Mesenchymal stem cell (in vitro differentiated cells and primary cell): ENCODE measurements at regions not wholly inside any gene's neighbourhood (a gene's known extent, or its start where the extent isn't known, plus 50 kb on each side); places are given as distances from the start of the nearest gene placed in this dataset.
A peak's percentile ranks its signal among the peaks of the same experiment; 100 is the strongest.

Experiments
- DNase-seq: peaks from one replicate; pipeline ENCODE4 v3.0.0-alpha.2; 2013
- H2AFZ ChIP-seq: one replicate; pipeline ENCODE4 v1.6.1; 2013; ENCODE audit warnings: low read depth, mild to moderate bottlenecking, control low read depth, inconsistent platforms, low read length, moderate library complexity
- H2AK5ac ChIP-seq: 2 replicates; pipeline ENCODE4 v1.6.1; 2013; ENCODE audit warnings: low read length, moderate library complexity, mild to moderate bottlenecking, inconsistent platforms; ENCODE audit not compliant: severe bottlenecking
- H2BK120ac ChIP-seq: one replicate; pipeline ENCODE4 v1.6.1; 2013; ENCODE audit warnings: low read depth, mild to moderate bottlenecking, inconsistent platforms, low read length, moderate library complexity
- H2BK12ac ChIP-seq, 2 experiments: one replicate each; pipeline ENCODE4 v1.6.1; 2013; ENCODE audit warnings: inconsistent platforms in 2 of 2, low read length in 2 of 2, mild to moderate bottlenecking in 2 of 2, moderate library complexity in 2 of 2, control low read depth in 1 of 2
- H2BK15ac ChIP-seq: one replicate; pipeline ENCODE4 v1.6.1; 2013; ENCODE audit warnings: mild to moderate bottlenecking, low read depth, inconsistent platforms; ENCODE audit not compliant: poor library complexity, severe bottlenecking
- H2BK5ac ChIP-seq: 2 replicates; pipeline ENCODE4 v1.6.1; 2013; ENCODE audit warnings: low read depth, mild to moderate bottlenecking, low read length, control low read depth, inconsistent platforms; ENCODE audit not compliant: poor library complexity, severe bottlenecking
- H3K14ac ChIP-seq, 2 experiments: one replicate each; pipeline ENCODE4 v1.6.1; 2013; ENCODE audit warnings: inconsistent platforms in 2 of 2, low read length in 2 of 2, control low read depth in 1 of 2, mild to moderate bottlenecking in 1 of 2, moderate library complexity in 1 of 2
- H3K18ac ChIP-seq, 2 experiments: one replicate each; pipeline ENCODE4 v1.6.1; 2013; ENCODE audit warnings: inconsistent platforms in 2 of 2, low read length in 2 of 2, control low read depth in 1 of 2, low read depth in 1 of 2, mild to moderate bottlenecking in 1 of 2
- H3K23ac ChIP-seq, 2 experiments: one replicate each; pipeline ENCODE4 v1.6.1; 2013; ENCODE audit warnings: inconsistent platforms in 2 of 2, low read length in 2 of 2, mild to moderate bottlenecking in 2 of 2, moderate library complexity in 2 of 2, control low read depth in 1 of 2
- H3K27ac ChIP-seq: 2 replicates; pipeline ENCODE4 v1.5.1; 2013; ENCODE audit warnings: mild to moderate bottlenecking, moderate library complexity, low read length, control low read depth, inconsistent platforms; ENCODE audit not compliant: poor library complexity, severe bottlenecking
- H3K27me3 ChIP-seq, 2 experiments: 2 replicates each; pipeline versions ENCODE4 v1.6.1 to v1.7.0; 2013; ENCODE audit warnings: low read length in 2 of 2, mild to moderate bottlenecking in 2 of 2, moderate library complexity in 2 of 2, control low read depth in 1 of 2, inconsistent platforms in 1 of 2; ENCODE audit not compliant: control insufficient read depth in 1 of 2, insufficient read depth in 1 of 2
- H3K36me3 ChIP-seq, 2 experiments: 2 replicates each; pipeline versions ENCODE4 v1.6.1 to v1.7.0; 2013; ENCODE audit warnings: low read length in 2 of 2, control low read depth in 1 of 2, inconsistent platforms in 1 of 2, low read depth in 1 of 2, mild to moderate bottlenecking in 1 of 2; ENCODE audit not compliant: insufficient read depth in 2 of 2, control insufficient read depth in 1 of 2
- H3K4ac ChIP-seq, 2 experiments: one replicate each; pipeline ENCODE4 v1.6.1; 2013; ENCODE audit warnings: inconsistent platforms in 2 of 2, low read length in 2 of 2, mild to moderate bottlenecking in 2 of 2, moderate library complexity in 2 of 2, control low read depth in 1 of 2, low read depth in 1 of 2
- H3K4me1 ChIP-seq: 2 replicates; pipeline ENCODE4 v1.6.1; 2013; ENCODE audit warnings: low read depth, low read length, control low read depth; ENCODE audit not compliant: control insufficient read depth, insufficient read depth
- H3K4me2 ChIP-seq: 2 replicates; pipeline ENCODE4 v1.6.1; 2013; ENCODE audit warnings: low read length, mild to moderate bottlenecking, inconsistent platforms; ENCODE audit not compliant: poor library complexity, severe bottlenecking
- H3K4me3 ChIP-seq, 2 experiments: 2 replicates each; pipeline versions ENCODE4 v1.5.1 to v1.7.0; 2013; ENCODE audit warnings: low read length in 2 of 2, mild to moderate bottlenecking in 2 of 2, control low read depth in 1 of 2, low read depth in 1 of 2; ENCODE audit not compliant: insufficient read depth in 1 of 2
- H3K79me1 ChIP-seq: replicated peaks from 2 replicates; pipeline ENCODE4 v1.6.1; 2013; ENCODE audit warnings: mild to moderate bottlenecking, control low read depth, low read length, inconsistent platforms; ENCODE audit not compliant: poor library complexity, severe bottlenecking
- H3K9ac ChIP-seq: 2 replicates; pipeline ENCODE4 v1.7.0; 2013; ENCODE audit warnings: mild to moderate bottlenecking, low read length, moderate library complexity
- H3K9me3 ChIP-seq: 2 replicates; pipeline ENCODE4 v1.7.0; 2013; ENCODE audit warnings: mild to moderate bottlenecking, low read length; ENCODE audit not compliant: control insufficient read depth
- H4K8ac ChIP-seq: one replicate; pipeline ENCODE4 v1.6.1; 2013; ENCODE audit warnings: inconsistent platforms, mild to moderate bottlenecking, low read length, moderate library complexity
- H4K91ac ChIP-seq: one replicate; pipeline ENCODE4 v1.6.1; 2013; ENCODE audit warnings: mild to moderate bottlenecking, low read length, inconsistent platforms
- WGBS: methylation state at CpG from one replicate; pipeline ENCODE4 v1.1.7; 2013; ENCODE audit warnings: mixed read lengths; 5-methylcytosine and 5-hydroxymethylcytosine counted together

- Histone ChIP-seq H4K91ac (no peak overlapping the region), H3K23ac (no peak overlapping the region), H2BK5ac (no peak overlapping the region), H3K4me2 (no peak overlapping the region), H3K27me3 (no peaks in the 10 kb centered on the region), H3K4me3 (peak overlapping the region in 1 of 2 experiments; percentile 50), H3K4ac (no peak overlapping the region), H2BK120ac (no peak overlapping the region), H4K8ac (no peak overlapping the region), H3K4me1 (peaks cover 5% of the 10 kb centered on the region), H3K18ac (peak overlapping the region in 1 of 2 experiments; percentile 43), H3K79me1 (no peaks in the 10 kb centered on the region), H2BK12ac (no peak overlapping the region), H3K27ac (peak overlapping the region; percentile 57), H3K36me3 (no peaks in the 10 kb centered on the region), H2AFZ (no peak overlapping the region), H3K9ac (peak overlapping the region; percentile 71), H3K14ac (no peak overlapping the region), H3K9me3 (no peaks in the 10 kb centered on the region), H2BK15ac (no peak overlapping the region), H2AK5ac (no peak overlapping the region)
- peak; percentile 15 for DNase-seq
- 68% methylated on average over 3 of the region's 4 CpGs for WGBS
These were observed 207.5 kb upstream of the EPHA4 start for GRCh38 chr2:221779614-221780067.

- Histone ChIP-seq H2AK5ac (no peak overlapping the region), H3K4ac (no peak overlapping the region), H3K79me1 (no peaks in the 10 kb centered on the region), H3K14ac (no peak overlapping the region), H3K4me3 (no peak overlapping the region), H3K18ac (no peak overlapping the region), H2BK12ac (no peak overlapping the region), H3K36me3 (no peaks in the 10 kb centered on the region), H3K4me2 (no peak overlapping the region), H2AFZ (no peak overlapping the region), H3K27me3 (no peaks in the 10 kb centered on the region), H4K91ac (no peak overlapping the region), H3K4me1 (peaks cover 5% of the 10 kb centered on the region), H3K9me3 (no peaks in the 10 kb centered on the region), H3K9ac (no peak overlapping the region), H2BK120ac (no peak overlapping the region), H3K27ac (no peak overlapping the region), H2BK15ac (no peak overlapping the region), H3K23ac (no peak overlapping the region), H4K8ac (no peak overlapping the region), H2BK5ac (no peak overlapping the region)
- WGBS = 78% methylated on average over 1 of the region's 4 CpGs
- DNase-seq = no peak
These were observed 205.9 kb upstream of the EPHA4 start for GRCh38 chr2:221778025-221778424.

- no peak for DNase-seq
- Histone ChIP-seq H3K27me3 (no peaks in the 10 kb centered on the region), H3K23ac (no peak overlapping the region), H3K27ac (no peak overlapping the region), H2BK120ac (no peak overlapping the region), H3K9me3 (no peaks in the 10 kb centered on the region), H4K8ac (no peak overlapping the region), H3K4me3 (no peak overlapping the region), H3K14ac (no peak overlapping the region), H2AK5ac (no peak overlapping the region), H4K91ac (no peak overlapping the region), H3K4me1 (peaks cover 5% of the 10 kb centered on the region), H2AFZ (no peak overlapping the region), H3K79me1 (no peaks in the 10 kb centered on the region), H3K9ac (no peak overlapping the region), H3K18ac (no peak overlapping the region), H2BK12ac (no peak overlapping the region), H2BK5ac (no peak overlapping the region), H3K36me3 (no peaks in the 10 kb centered on the region), H3K4ac (no peak overlapping the region), H2BK15ac (no peak overlapping the region), H3K4me2 (no peak overlapping the region)
- no CpG with 5 or more reads among the region's 1 CpG for WGBS
These were observed 205.0 kb upstream of the EPHA4 start for GRCh38 chr2:221777119-221777518.

- H4K91ac ChIP-seq = peak overlapping the region; percentile 7
- no peak overlapping the region for H3K4ac ChIP-seq
- H3K23ac ChIP-seq = no peak overlapping the region
- H4K8ac ChIP-seq = no peak overlapping the region
- H3K27me3 ChIP-seq = no peaks in the 10 kb centered on the region
- H3K14ac ChIP-seq = no peak overlapping the region
- no peaks in the 10 kb centered on the region for H3K79me1 ChIP-seq
- no peak overlapping the region for H2BK15ac ChIP-seq
- 95% methylated on average over 12 of the region's 12 CpGs for WGBS
- H3K9ac ChIP-seq = no peak overlapping the region
- H2AK5ac ChIP-seq = no peak overlapping the region
- DNase-seq = no peak
- H3K27ac ChIP-seq = no peak overlapping the region
- no peak overlapping the region for H2BK120ac ChIP-seq
- H2BK5ac ChIP-seq = no peak overlapping the region
- no peak overlapping the region for H3K18ac ChIP-seq
- no peaks in the 10 kb centered on the region for H3K9me3 ChIP-seq
- H3K4me1 ChIP-seq = peaks cover 2% of the 10 kb centered on the region
- no peak overlapping the region for H2BK12ac ChIP-seq
- H3K36me3 ChIP-seq = no peaks in the 10 kb centered on the region
- no peak overlapping the region for H3K4me2 ChIP-seq
- no peak overlapping the region for H2AFZ ChIP-seq
- H3K4me3 ChIP-seq = no peak overlapping the region
These were observed 203.0 kb upstream of the EPHA4 start for GRCh38 chr2:221775096-221775495.
